Retina (tissue), 1 donor: ENCODE measurements at regions not wholly inside any gene's neighbourhood (a gene's known extent, or its start where the extent isn't known, plus 50 kb on each side); places are given as distances from the start of the nearest gene placed in this dataset.
A peak's percentile ranks its signal among the peaks of the same experiment; 100 is the strongest.
"Not testable (repeated sequence)": the region's sequence is repeated elsewhere in the genome, so short reads cannot be mapped to it uniquely, and the experiment has no call there.

Experiments used
- DNase-seq: peaks from one replicate; pipeline ENCODE4 v3.0.0-alpha.2; 2016

DNA sequence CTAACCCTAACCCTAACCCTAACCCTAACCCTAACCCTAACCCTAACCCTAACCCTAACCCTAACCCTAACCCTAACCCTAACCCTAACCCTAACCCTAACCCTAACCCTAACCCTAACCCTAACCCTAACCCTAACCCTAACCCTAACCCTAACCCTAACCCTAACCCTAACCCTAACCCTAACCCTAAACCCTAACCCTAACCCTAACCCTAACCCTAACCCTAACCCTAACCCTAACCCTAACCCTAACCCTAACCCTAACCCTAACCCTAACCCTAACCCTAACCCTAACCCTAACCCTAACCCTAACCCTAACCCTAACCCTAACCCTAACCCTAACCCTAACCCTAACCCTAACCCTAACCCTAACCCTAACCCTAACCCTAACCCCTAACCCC, 80.6 kb upstream of the PLEKHG4B start:
- not testable (repeated sequence) for DNase-seq

DNA sequence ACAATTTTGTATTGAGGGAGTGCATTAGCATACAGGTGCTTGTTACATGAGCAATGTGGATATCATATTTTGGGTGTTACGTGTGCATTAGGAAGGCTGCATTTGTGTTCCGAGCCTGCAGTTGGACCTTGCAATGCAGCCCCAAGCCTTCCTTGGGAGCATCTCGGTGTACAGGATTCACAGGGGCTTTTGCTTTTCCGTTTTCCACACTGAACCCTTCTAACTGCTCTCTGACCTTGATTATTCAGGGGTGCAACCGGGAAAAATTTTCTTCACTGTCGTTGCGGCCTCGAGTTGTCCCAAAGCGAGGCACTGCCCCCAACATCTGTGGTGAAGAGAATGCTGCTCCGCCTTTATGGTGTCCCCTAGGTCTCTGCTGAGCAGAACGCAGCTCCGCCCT, 80.1 kb upstream of the PLEKHG4B start:
- DNase-seq = peak; percentile 19

DNA sequence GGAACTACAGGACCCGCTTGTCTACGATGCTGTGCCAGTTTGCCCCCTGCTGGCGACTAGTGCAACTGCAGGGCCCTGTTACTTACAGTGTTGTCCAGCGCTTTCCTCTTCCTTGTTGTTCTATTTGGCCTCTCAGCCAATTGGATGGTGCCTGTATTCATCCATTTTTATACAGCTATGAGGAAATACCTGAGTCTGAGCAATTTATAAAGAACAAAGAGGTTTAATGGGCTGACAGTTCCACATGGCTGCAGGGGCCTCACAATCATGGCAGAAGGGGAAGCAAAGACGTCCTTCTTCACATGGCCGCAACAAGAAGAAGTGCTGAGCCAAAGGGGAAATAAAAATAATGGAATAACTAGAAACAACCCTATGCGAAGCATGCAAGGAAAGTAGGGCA, 78.7 kb upstream of the PLEKHG4B start:
- no peak for DNase-seq

- not testable (repeated sequence) for DNase-seq
Measured at GRCh38 chr5:14676-15075, 77.3 kb upstream of the PLEKHG4B start.

- not testable (repeated sequence) for DNase-seq
Measured at GRCh38 chr5:20276-20675, 71.7 kb upstream of the PLEKHG4B start.

- no peak for DNase-seq
Measured at GRCh38 chr5:21654-22233, 70.2 kb upstream of the PLEKHG4B start.

DNA sequence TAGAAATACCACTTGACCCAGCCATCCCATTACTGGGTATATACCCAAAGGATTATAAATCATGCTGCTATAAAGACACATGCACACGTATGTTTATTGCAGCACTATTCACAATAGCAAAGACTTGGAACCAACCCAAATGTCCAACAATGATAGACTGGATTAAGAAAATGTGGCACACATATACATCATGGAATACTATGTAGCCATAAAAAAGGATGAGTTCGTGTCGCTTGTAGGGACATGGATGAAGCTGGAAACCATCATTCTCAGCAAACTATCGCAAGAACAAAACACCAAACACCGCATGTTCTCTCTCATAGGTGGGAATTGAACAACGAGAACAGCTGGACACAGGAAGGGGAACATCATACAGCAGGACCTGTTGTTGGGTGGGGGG, 68.1 kb upstream of the PLEKHG4B start:
- not testable (repeated sequence) for DNase-seq

GRCh38 chr5:25067-25466, 66.9 kb upstream of the PLEKHG4B start:
- not testable (repeated sequence) for DNase-seq

- no peak for DNase-seq
Measured at GRCh38 chr5:30131-30530, 61.8 kb upstream of the PLEKHG4B start.

GRCh38 chr5:30556-30955, 61.4 kb upstream of the PLEKHG4B start:
- DNase-seq = not testable (repeated sequence)

DNA sequence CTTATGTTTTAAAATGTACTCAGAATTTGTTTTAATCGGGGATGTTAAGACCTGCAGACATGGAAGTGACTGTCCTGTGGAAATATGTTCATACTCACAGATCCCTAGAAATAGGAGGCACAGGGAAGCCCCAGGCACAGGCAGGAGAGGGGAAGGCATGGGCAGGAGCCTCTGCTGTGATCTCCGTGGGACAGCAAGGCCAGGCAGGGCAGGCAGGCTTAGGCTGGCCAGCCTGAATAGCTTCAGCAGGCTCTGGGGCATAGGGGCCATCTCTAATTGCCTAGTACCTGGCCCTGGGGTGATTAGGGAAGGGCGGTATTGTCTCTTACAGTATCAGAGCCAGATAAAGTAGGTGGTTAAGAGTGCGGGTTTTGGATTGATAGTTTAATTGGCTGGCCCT, 59.8 kb upstream of the PLEKHG4B start:
- DNase-seq = no peak

DNA sequence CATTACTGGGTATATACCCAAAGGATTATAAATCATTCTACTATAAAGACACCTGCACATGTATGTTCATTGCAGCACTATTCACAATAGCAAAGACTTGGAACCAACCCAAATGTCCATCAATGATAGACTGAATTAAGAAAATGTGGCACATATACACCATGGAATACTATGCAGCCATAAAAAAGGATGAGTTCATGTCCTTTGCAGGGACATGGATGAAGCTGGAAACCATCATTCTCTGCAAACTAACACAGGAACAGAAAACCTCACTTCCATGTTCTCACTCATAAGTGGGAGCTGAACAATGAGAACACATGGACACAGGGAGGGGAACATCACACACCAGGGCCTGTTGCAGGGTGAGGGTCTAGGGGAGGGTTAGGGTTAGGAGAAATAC, 56.4 kb upstream of the PLEKHG4B start:
- not testable (repeated sequence) for DNase-seq

DNA sequence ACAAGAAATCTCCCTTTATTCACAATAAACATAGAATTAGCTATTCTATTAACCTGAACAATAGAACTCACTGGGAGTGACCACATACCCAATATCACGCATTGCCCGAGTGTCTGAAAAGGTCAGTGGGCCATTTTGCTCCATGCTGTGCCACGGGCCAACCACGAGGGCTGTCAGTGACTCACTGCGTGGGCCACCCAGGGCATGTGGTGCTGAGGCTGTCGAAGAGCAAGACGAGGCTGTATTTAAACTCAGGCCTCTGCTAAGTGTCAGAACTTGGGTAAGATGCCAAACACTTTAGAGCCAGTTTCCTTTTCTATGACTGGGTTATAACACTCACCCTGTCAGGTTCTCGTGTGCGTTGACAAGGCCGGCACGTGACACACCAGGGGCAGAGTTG, 54.8 kb upstream of the PLEKHG4B start:
- DNase-seq = not testable (repeated sequence)

DNA sequence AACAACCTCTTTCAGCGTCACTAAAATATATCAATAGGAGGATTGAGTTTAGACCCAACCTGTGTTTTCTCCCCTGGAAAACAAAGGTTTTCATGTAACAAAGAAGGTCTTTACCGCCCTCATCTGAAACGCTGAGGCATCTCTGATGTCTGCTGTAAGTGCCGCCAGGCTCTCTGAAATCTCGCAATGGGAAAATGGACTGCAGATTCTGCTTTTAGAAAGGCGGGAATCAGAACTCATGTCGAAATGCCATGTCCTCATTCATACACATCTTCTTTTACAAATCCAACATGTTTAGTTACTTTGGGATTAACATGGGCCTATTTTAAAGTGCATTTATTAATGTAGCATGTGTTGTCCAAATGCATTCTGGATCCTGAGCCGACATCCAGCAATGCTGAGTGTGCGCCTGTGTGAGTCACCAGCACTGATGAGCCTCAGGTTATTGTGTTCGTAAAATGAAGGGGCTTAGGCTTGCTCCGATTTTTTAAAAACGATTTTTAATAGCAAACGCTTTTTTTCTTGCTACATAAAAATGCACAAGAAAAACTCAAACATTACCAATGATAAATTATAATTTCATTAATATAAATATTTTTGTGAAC, 51.9 kb upstream of the PLEKHG4B start:
- DNase-seq = no peak
